SK-N-SH treated with all-trans-retinoic acid at 6 μM for 48 hours (cell line): ENCODE measurements at regions not wholly inside any gene's neighbourhood (a gene's known extent, or its start where the extent isn't known, plus 50 kb on each side); places are given as distances from the start of the nearest gene placed in this dataset.

Experiments used
- BACH2 ChIP-seq: fragments of 250-450 bp; sonication (Bioruptor Pico); IDR thresholded peaks from 2 replicates; pipeline ENCODE4 v1.9.0; 2021; ENCODE audit warnings: mild to moderate bottlenecking, borderline replicate concordance
- CREB5 ChIP-seq: fragments of 250-450 bp; sonication (Bioruptor Pico); IDR thresholded peaks from 2 replicates; pipeline ENCODE4 v1.5.1; 2020; ENCODE audit warnings: low read depth, mild to moderate bottlenecking, moderate library complexity
- GLIS3 ChIP-seq: fragments of 250-450 bp; sonication (Bioruptor Pico); IDR thresholded peaks from 2 replicates; pipeline ENCODE4 v1.5.0; 2020; ENCODE audit warnings: mild to moderate bottlenecking, moderate library complexity
- PATZ1 ChIP-seq: fragments of 250-450 bp; sonication (Bioruptor Pico); IDR thresholded peaks from 2 replicates; pipeline ENCODE4 v1.8.0; 2020; ENCODE audit warnings: mild to moderate bottlenecking, moderate library complexity, borderline replicate concordance
- RARB ChIP-seq: fragments of 250-450 bp; sonication (Bioruptor Pico); IDR thresholded peaks from 2 replicates; pipeline ENCODE4 v1.8.0; 2021; ENCODE audit warnings: mild to moderate bottlenecking, moderate library complexity
- TOX ChIP-seq: fragments of 250-450 bp; sonication (Bioruptor Pico); IDR thresholded peaks from 2 replicates; pipeline ENCODE4 v1.8.0; 2021; ENCODE audit warnings: mild to moderate bottlenecking, moderate library complexity, borderline replicate concordance
- ZC3H10 ChIP-seq: fragments of 250-450 bp; sonication (Bioruptor Pico); IDR thresholded peaks from 2 replicates; pipeline ENCODE4 v1.5.1; 2021; ENCODE audit warnings: mild to moderate bottlenecking, moderate library complexity
- ZNF565 ChIP-seq: fragments of 450-650 bp; formaldehyde crosslinking; conservative IDR thresholded peaks from 2 replicates; pipeline ENCODE4 v1.5.0; 2020; ENCODE audit warnings: low read depth, mild to moderate bottlenecking, moderate library complexity

GRCh38 chr16:54647725-54648221, 282.9 kb upstream of the IRX5 start:
- no peak for TF ChIP-seq ZNF565 (CRISPR knock-in tag)
- TF ChIP-seq PATZ1 (CRISPR knock-in tag): no peak
- TF ChIP-seq BACH2 (CRISPR knock-in tag): no peak
- no peak for TF ChIP-seq ZC3H10
- no peak for TF ChIP-seq RARB
- TF ChIP-seq GLIS3: no peak
- no peak for TF ChIP-seq CREB5 (CRISPR knock-in tag)
- TF ChIP-seq TOX (CRISPR knock-in tag): no peak
